ENCODE measurements at regions not wholly inside any gene's neighbourhood (a gene's known extent, or its start where the extent isn't known, plus 50 kb on each side); places are given as distances from the start of the nearest gene placed in this dataset.

DNA sequence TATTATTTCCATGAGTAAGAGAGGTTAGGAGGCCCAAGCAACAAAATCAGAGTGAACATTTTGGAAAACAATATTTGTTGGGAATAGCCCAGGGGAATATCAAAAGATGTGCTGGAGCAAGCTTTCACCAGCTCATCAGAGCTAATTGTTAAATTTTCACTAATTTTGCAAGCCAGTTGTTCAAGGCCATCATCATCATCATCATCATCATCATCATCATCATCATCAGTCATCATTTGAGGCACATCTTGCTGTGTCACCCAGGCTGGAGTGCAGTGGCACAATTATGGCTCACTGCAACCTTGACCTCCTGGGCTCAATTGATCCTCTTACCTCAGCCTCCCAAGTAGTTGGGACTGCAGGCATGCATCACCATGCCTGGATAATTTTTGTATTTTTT, 350.5 kb upstream of the MEF2C start:
- TF ChIP-seq POLR2A (IDR thresholded peaks at IDR 0.05) (no peak), POLR2AphosphoS5 (IDR thresholded peaks at IDR 0.05) (no peak), EP300 (IDR thresholded peaks at IDR 0.05) (no peak)
- TF ChIP-seq, protein P1, sequence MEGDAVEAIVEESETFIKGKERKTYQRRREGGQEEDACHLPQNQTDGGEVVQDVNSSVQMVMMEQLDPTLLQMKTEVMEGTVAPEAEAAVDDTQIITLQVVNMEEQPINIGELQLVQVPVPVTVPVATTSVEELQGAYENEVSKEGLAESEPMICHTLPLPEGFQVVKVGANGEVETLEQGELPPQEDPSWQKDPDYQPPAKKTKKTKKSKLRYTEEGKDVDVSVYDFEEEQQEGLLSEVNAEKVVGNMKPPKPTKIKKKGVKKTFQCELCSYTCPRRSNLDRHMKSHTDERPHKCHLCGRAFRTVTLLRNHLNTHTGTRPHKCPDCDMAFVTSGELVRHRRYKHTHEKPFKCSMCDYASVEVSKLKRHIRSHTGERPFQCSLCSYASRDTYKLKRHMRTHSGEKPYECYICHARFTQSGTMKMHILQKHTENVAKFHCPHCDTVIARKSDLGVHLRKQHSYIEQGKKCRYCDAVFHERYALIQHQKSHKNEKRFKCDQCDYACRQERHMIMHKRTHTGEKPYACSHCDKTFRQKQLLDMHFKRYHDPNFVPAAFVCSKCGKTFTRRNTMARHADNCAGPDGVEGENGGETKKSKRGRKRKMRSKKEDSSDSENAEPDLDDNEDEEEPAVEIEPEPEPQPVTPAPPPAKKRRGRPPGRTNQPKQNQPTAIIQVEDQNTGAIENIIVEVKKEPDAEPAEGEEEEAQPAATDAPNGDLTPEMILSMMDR (IDR thresholded peaks at IDR 0.05): no peak
